HCT116 (cell line): ENCODE measurements at regions not wholly inside any gene's neighbourhood (a gene's known extent, or its start where the extent isn't known, plus 50 kb on each side); places are given as distances from the start of the nearest gene placed in this dataset.

Experiments
- ATAC-seq: fragments of 200-7000 bp; cut with Tn5 transposase; 2 replicates; pipeline ENCODE4 v1.9.1; 2020; ENCODE audit warnings: mild to moderate bottlenecking, moderate library complexity
- BruUV-seq: library from RNA; stranded (reverse); fragments of 400-500 nt; replicated peaks from 2 replicates; lab custom pipeline; 2021; lab: Mats Ljungman, UMichigan
- CTCF ChIA-PET: fragments of 300-600 bp; sonication (Branson Sonifier 250); formaldehyde crosslinking; loops from one replicate; lab custom pipeline; 2021; ENCODE audit warnings: antibody characterized with exemption; lab: Charles Lee
- POLR2A ChIA-PET: fragments of 300-600, 350-600 bp; sonication (Branson Sonifier 250); formaldehyde crosslinking; loops from one replicate; lab custom pipeline; 2021; ENCODE audit warnings: antibody characterized with exemption; lab: Charles Lee
- RAD21 ChIA-PET, 2 experiments: fragments of 300-600 bp; sonication (Branson Sonifier 250); formaldehyde crosslinking; loops; one replicate each; lab custom pipeline; 2023; ENCODE audit warnings: low total read pairs in 2 of 2; ENCODE audit not compliant: uncharacterized antibody in 2 of 2, unreplicated experiment in 2 of 2, low non-redundant PET in 1 of 2; lab: Charles Lee
- DNase-seq: peaks from one replicate; pipeline ENCODE4 v3.0.0-alpha.2; 2010; ENCODE audit warnings: low read depth, low spot score
- H2AFZ ChIP-seq: fragments of 200-600 bp; shearing (Covaris generic), sonication (generic); 2 replicates; pipeline ENCODE4 v1.6.1; 2017; ENCODE audit warnings: low read depth, mixed run types, mixed read lengths, antibody characterized with exemption, low read length; ENCODE audit not compliant: poor library complexity, severe bottlenecking
- H3K27ac ChIP-seq: 2 replicates; pipeline ENCODE4 v1.5.1; 2012; ENCODE audit warnings: low read depth, low read length
- H3K27me3 ChIP-seq: fragments of 200-600 bp; sonication (generic); 2 replicates; pipeline ENCODE4 v1.6.1; 2016; ENCODE audit warnings: mixed run types, low read length, mixed read lengths; ENCODE audit not compliant: insufficient read depth
- H3K36me3 ChIP-seq, 2 experiments: fragments of 200-500 bp in 1 of 2; fragments of 200-600 bp in 1 of 2; sonication (Bioruptor generic) in 1 of 2; sonication (generic) in 1 of 2; 2 replicates each; pipeline versions ENCODE4 v1.5.1 to v1.6.1; 2014 to 2016; ENCODE audit warnings: low read length in 2 of 2, inconsistent platforms in 1 of 2, mixed read lengths in 1 of 2, mixed run types in 1 of 2; ENCODE audit not compliant: insufficient read depth in 2 of 2, control insufficient read depth in 1 of 2
- H3K4me1 ChIP-seq, 2 experiments: fragments of 200-600 bp in 1 of 2; sonication (generic) in 1 of 2; 2 replicates each; pipeline versions ENCODE4 v1.5.1 to v1.6.1; 2012 to 2017; ENCODE audit warnings: low read length in 2 of 2, inconsistent platforms in 1 of 2, mild to moderate bottlenecking in 1 of 2, mixed read lengths in 1 of 2, mixed run types in 1 of 2, moderate library complexity in 1 of 2; ENCODE audit not compliant: insufficient read depth in 2 of 2, control insufficient read depth in 1 of 2
- H3K4me2 ChIP-seq: fragments of 200-600 bp; sonication (generic); 2 replicates; pipeline ENCODE4 v1.6.1; 2017; ENCODE audit warnings: mixed run types, low read length, mixed read lengths
- H3K4me3 ChIP-seq, 2 experiments: fragments of 200-600 bp in 1 of 2; sonication (generic) in 1 of 2; replicated peaks in 1 of 2; 2 replicates each; pipeline ENCODE4 v1.5.1; 2011 to 2016; ENCODE audit warnings: low read length in 2 of 2, control low read depth in 1 of 2, low read depth in 1 of 2, mild to moderate bottlenecking in 1 of 2, mixed read lengths in 1 of 2, mixed run types in 1 of 2
- H3K79me2 ChIP-seq: fragments of 200-600 bp; sonication (generic); 2 replicates; pipeline ENCODE4 v1.6.1; 2017; ENCODE audit warnings: mild to moderate bottlenecking, mixed run types, low read length, moderate library complexity, mixed read lengths; ENCODE audit not compliant: insufficient read depth
- H3K9ac ChIP-seq: fragments of 200-600 bp; sonication (generic); 2 replicates; pipeline ENCODE4 v1.6.1; 2016; ENCODE audit warnings: low read length, mixed read lengths
- H3K9me2 ChIP-seq: fragments of 200-600 bp; sonication (generic), shearing (Covaris generic); 2 replicates; pipeline ENCODE4 v1.6.1; 2017; ENCODE audit warnings: mixed run types, mild to moderate bottlenecking, moderate library complexity; ENCODE audit not compliant: insufficient read depth
- H3K9me3 ChIP-seq, 2 experiments: fragments of 200-500 bp in 1 of 2; fragments of 200-600 bp in 1 of 2; sonication (Bioruptor generic) in 1 of 2; sonication (generic) in 1 of 2; 2 replicates each; pipeline ENCODE4 v1.6.1; 2014 to 2017; ENCODE audit warnings: low read length in 2 of 2, mixed read lengths in 2 of 2, inconsistent platforms in 1 of 2, low read depth in 1 of 2, mild to moderate bottlenecking in 1 of 2, mixed run types in 1 of 2, moderate library complexity in 1 of 2; ENCODE audit not compliant: control insufficient read depth in 1 of 2, insufficient read depth in 1 of 2
- H4K20me1 ChIP-seq: fragments of 200-600 bp; sonication (generic), shearing (Covaris generic); 2 replicates; pipeline ENCODE4 v1.6.1; 2017; ENCODE audit warnings: mixed run types, mild to moderate bottlenecking, moderate library complexity; ENCODE audit not compliant: insufficient read depth
- FOSL1 ChIP-seq: IDR thresholded peaks from 2 replicates; pipeline ENCODE4 v1.6.1; 2012; ENCODE audit warnings: low read depth
- POLR2A ChIP-seq: IDR thresholded peaks from 2 replicates; pipeline ENCODE4 v1.7.0; 2011; ENCODE audit warnings: borderline replicate concordance; ENCODE audit not compliant: insufficient read depth, insufficient read length; ENCODE audit errors: extremely low read depth
- RAD21 ChIP-seq: IDR thresholded peaks from 2 replicates; pipeline ENCODE4 v1.6.1; 2012; ENCODE audit warnings: low read depth, mild to moderate bottlenecking
- intact Hi-C: fragments of 100-400 bp; cut with micrococcal nuclease; formaldehyde crosslinking; loops from 2 replicates; pipeline ENCODE4 v1.10.0; 2022
- TF ChIP-seq, protein P1 (sequence below), 3 experiments: fragments of 200-600 bp in 1 of 3; sonication (generic) in 1 of 3; IDR thresholded peaks in 2 of 3; conservative IDR thresholded peaks in 1 of 3; 2 replicates each; pipeline ENCODE4 v1.5.1; 2012 to 2017; ENCODE audit warnings: low read depth in 2 of 3, low read length in 2 of 3, antibody characterized with exemption in 1 of 3, borderline replicate concordance in 1 of 3, control low read depth in 1 of 3, mild to moderate bottlenecking in 1 of 3, mixed read lengths in 1 of 3, mixed run types in 1 of 3, moderate library complexity in 1 of 3; ENCODE audit not compliant: insufficient read depth in 1 of 3
- TF ChIP-seq, protein P2 (sequence below): IDR thresholded peaks from 2 replicates; pipeline ENCODE4 v1.6.1; 2012

DNA sequence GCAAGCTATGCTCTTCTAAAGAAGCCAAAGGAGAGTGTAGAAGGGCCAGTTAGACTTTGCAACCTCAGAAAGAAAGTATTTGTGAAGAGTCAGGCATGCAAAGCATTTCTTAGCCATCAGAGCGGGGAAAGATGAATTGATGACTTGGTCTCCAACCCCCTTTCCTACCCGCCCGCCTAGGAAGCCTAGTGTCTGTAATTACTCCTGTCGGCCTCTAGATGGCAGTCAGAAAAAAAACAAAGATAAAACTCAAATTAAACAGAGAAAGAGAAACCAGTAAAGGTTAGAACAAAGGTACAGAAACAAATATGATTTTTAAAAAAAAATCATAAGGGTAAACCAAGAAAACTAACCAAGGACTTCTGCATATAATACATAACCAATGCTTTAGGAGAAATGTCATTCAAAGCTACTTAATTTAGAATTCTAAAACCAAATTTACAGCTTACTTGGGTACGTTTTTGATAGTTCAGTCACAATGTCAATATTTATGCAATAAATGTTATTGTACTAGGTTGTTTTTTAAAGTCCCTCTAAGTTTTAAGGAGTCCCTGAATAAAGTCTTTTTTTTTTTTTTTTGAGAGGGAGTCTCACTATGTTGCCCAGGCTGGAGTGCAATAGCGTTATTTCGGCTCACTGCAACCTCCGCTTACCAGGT, 97.6 kb downstream of the LYZL1 start:
- ATAC-seq = peak; percentile 84
- H2AFZ ChIP-seq = peak overlapping the region; percentile 86
- POLR2A ChIA-PET = no interaction called here

More for the DNA sequence above, 97.6 kb downstream of the LYZL1 start:
- CTCF ChIA-PET = interaction anchor here (0.7 to 0.9 kb wide), 3 partner anchors 9 to 34 kb away, joined by 3 to 4 read pairs (median 3); no protein-coding TSS in a partner anchor
- no peaks in the 10 kb centered on the region for H3K27me3 ChIP-seq
- peak overlapping the region; percentile 49 for H3K4me2 ChIP-seq
- 0 out of 4 replicates have a peak, but pooled peaks cover 0 to 3% of the 10 kb centered on the region in 2 experiments for H3K9me3 ChIP-seq
- no peaks in the 10 kb centered on the region for H3K79me2 ChIP-seq
- RAD21 ChIA-PET = no interaction called here
- no TSS peak for BruUV-seq
- no peak overlapping the region for H3K27ac ChIP-seq
- H4K20me1 ChIP-seq = no peaks in the 10 kb centered on the region
- H3K9ac ChIP-seq = no peak overlapping the region
- TF ChIP-seq FOSL1 (no peak), POLR2A (no peak), RAD21 (peak; percentile 49; the same call in 1 of the 2 replicates)
- TF ChIP-seq, protein P1, sequence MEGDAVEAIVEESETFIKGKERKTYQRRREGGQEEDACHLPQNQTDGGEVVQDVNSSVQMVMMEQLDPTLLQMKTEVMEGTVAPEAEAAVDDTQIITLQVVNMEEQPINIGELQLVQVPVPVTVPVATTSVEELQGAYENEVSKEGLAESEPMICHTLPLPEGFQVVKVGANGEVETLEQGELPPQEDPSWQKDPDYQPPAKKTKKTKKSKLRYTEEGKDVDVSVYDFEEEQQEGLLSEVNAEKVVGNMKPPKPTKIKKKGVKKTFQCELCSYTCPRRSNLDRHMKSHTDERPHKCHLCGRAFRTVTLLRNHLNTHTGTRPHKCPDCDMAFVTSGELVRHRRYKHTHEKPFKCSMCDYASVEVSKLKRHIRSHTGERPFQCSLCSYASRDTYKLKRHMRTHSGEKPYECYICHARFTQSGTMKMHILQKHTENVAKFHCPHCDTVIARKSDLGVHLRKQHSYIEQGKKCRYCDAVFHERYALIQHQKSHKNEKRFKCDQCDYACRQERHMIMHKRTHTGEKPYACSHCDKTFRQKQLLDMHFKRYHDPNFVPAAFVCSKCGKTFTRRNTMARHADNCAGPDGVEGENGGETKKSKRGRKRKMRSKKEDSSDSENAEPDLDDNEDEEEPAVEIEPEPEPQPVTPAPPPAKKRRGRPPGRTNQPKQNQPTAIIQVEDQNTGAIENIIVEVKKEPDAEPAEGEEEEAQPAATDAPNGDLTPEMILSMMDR (IDR thresholded peaks at IDR 0.05 in 2 of 3, conservative IDR thresholded peaks at IDR 0.05 in 1 of 3; ENCODE audit: borderline replicate concordance in 1 of 3, insufficient read depth in 1 of 3, low read depth in 2 of 3, low read length in 2 of 3) = peak; percentile 56 to 69 (median 65); a peak in 5 of 6 replicates
- TF ChIP-seq, protein P2, sequence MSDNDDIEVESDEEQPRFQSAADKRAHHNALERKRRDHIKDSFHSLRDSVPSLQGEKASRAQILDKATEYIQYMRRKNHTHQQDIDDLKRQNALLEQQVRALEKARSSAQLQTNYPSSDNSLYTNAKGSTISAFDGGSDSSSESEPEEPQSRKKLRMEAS = no peak
- TF ChIP-seq, all 23 proteins: peak for 2
- Histone ChIP-seq H3K9me2 (no peaks in the 10 kb centered on the region), H3K36me3 (no peaks in the 10 kb centered on the region), H3K4me3 (no peak overlapping the region), H3K4me1 (no peaks in the 10 kb centered on the region; a peak in 1 of 4 replicates)
- intact Hi-C loops = no loop called here
- no peak for DNase-seq
